Activated naive CD4-positive, alpha-beta T cell treated with anti-CD3 and anti-CD28 coated beads, Interleukin-2, amount 10 ng/mL, durations not matched to agents 7 days and 5 days (primary cell): ENCODE measurements at regions not wholly inside any gene's neighbourhood (a gene's known extent, or its start where the extent isn't known, plus 50 kb on each side); places are given as distances from the start of the nearest gene placed in this dataset.

Source experiments
- CTCF ChIA-PET: fragments of 350-600 bp; sonication (Branson Sonifier 250); formaldehyde crosslinking; loops from one replicate; lab custom pipeline; 2021; ENCODE audit warnings: antibody characterized with exemption; lab: Charles Lee
- DNase-seq: peaks from one replicate; pipeline ENCODE4 v3.0.0-alpha.2; 2020
- H3K27ac Mint-ChIP-seq: one replicate; pipeline ENCODE4 v1.8.0; 2021; ENCODE audit warnings: mild to moderate bottlenecking, moderate library complexity, mixed read lengths
- H3K27me3 Mint-ChIP-seq: one replicate; pipeline ENCODE4 v1.8.0; 2021; ENCODE audit warnings: mild to moderate bottlenecking, mixed read lengths
- H3K36me3 Mint-ChIP-seq: one replicate; pipeline ENCODE4 v1.8.0; 2021; ENCODE audit warnings: mixed read lengths
- H3K4me1 Mint-ChIP-seq: one replicate; pipeline ENCODE4 v1.8.0; 2021; ENCODE audit warnings: mixed read lengths
- H3K4me3 Mint-ChIP-seq: one replicate; pipeline ENCODE4 v1.8.0; 2021; ENCODE audit warnings: mild to moderate bottlenecking, moderate library complexity, mixed read lengths
- H3K9me3 Mint-ChIP-seq: one replicate; pipeline ENCODE4 v1.8.0; 2021; ENCODE audit warnings: mixed read lengths

GRCh38 chr12:28601570-28602058 lies 411.4 kb downstream of the CCDC91 start:
- CTCF ChIA-PET, result interaction anchor here (0.9 kb wide), 1 partner anchor 270 kb away, joined by 3 read pairs; no protein-coding TSS in a partner anchor
- Mint-ChIP-seq H3K4me3 (no peak overlapping the region), H3K9me3 (peaks cover 1% of the 10 kb centered on the region), H3K4me1 (peaks cover 4% of the 10 kb centered on the region), H3K27ac (no peak overlapping the region), H3K36me3 (no peaks in the 10 kb centered on the region), H3K27me3 (no peaks in the 10 kb centered on the region)
- DNase-seq, result no peak

- H3K4me3 Mint-ChIP-seq, result no peak overlapping the region
- H3K27me3 Mint-ChIP-seq, result no peaks in the 10 kb centered on the region
- peaks cover 4% of the 10 kb centered on the region for H3K4me1 Mint-ChIP-seq
- no peak for DNase-seq
- H3K9me3 Mint-ChIP-seq, result peaks cover 8% of the 10 kb centered on the region
- CTCF ChIA-PET, result no interaction called here
- H3K27ac Mint-ChIP-seq, result no peak overlapping the region
- H3K36me3 Mint-ChIP-seq, result no peaks in the 10 kb centered on the region
These were observed 412.5 kb downstream of the CCDC91 start for GRCh38 chr12:28602786-28603185.

GRCh38 chr12:28603239-28603638 lies 413.0 kb downstream of the CCDC91 start:
- Mint-ChIP-seq H3K4me1 (peaks cover 4% of the 10 kb centered on the region), H3K36me3 (no peaks in the 10 kb centered on the region), H3K27ac (no peak overlapping the region), H3K27me3 (no peaks in the 10 kb centered on the region), H3K4me3 (no peak overlapping the region), H3K9me3 (peaks cover 8% of the 10 kb centered on the region)
- no peak for DNase-seq
- CTCF ChIA-PET, result no interaction called here

- peaks cover 4% of the 10 kb centered on the region for H3K4me1 Mint-ChIP-seq
- H3K27me3 Mint-ChIP-seq, result no peaks in the 10 kb centered on the region
- H3K27ac Mint-ChIP-seq, result no peak overlapping the region
- CTCF ChIA-PET, result no interaction called here
- no peak for DNase-seq
- H3K36me3 Mint-ChIP-seq, result no peaks in the 10 kb centered on the region
- H3K4me3 Mint-ChIP-seq, result no peak overlapping the region
- H3K9me3 Mint-ChIP-seq, result peaks cover 8% of the 10 kb centered on the region
These were observed 413.5 kb downstream of the CCDC91 start for GRCh38 chr12:28603801-28604200.

DNA sequence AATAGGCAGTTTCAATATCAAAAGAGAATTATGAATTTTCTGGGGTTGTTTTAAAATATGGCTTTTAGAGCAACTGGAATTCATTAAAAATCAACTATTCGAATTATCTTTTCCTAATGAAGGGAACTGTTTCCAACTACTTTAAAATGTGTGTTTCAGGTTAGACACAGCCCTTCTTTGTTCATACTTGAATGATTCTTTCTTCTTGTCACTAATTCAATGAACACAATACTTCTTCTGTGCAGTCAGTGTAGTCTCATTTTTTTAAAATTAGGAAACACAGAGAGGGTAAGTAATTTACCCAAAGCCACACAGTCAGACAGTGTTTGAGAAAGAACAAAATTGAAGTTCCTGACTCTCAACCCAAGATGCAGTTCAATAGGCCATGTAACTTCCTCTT lies 414.0 kb downstream of the CCDC91 start:
- H3K27ac Mint-ChIP-seq, result no peak overlapping the region
- H3K4me3 Mint-ChIP-seq, result no peak overlapping the region
- H3K4me1 Mint-ChIP-seq, result peaks cover 4% of the 10 kb centered on the region
- peaks cover 8% of the 10 kb centered on the region for H3K9me3 Mint-ChIP-seq
- CTCF ChIA-PET, result no interaction called here
- DNase-seq, result no peak
- no peaks in the 10 kb centered on the region for H3K27me3 Mint-ChIP-seq
- no peaks in the 10 kb centered on the region for H3K36me3 Mint-ChIP-seq

- DNase-seq, result no peak
- H3K27ac Mint-ChIP-seq, result no peak overlapping the region
- H3K36me3 Mint-ChIP-seq, result no peaks in the 10 kb centered on the region
- CTCF ChIA-PET, result no interaction called here
- no peak overlapping the region for H3K4me3 Mint-ChIP-seq
- H3K27me3 Mint-ChIP-seq, result peaks cover 5% of the 10 kb centered on the region
- peaks cover 9% of the 10 kb centered on the region for H3K9me3 Mint-ChIP-seq
- H3K4me1 Mint-ChIP-seq, result peaks cover 4% of the 10 kb centered on the region
These were observed 416.8 kb downstream of the CCDC91 start for GRCh38 chr12:28606967-28607557.

DNA sequence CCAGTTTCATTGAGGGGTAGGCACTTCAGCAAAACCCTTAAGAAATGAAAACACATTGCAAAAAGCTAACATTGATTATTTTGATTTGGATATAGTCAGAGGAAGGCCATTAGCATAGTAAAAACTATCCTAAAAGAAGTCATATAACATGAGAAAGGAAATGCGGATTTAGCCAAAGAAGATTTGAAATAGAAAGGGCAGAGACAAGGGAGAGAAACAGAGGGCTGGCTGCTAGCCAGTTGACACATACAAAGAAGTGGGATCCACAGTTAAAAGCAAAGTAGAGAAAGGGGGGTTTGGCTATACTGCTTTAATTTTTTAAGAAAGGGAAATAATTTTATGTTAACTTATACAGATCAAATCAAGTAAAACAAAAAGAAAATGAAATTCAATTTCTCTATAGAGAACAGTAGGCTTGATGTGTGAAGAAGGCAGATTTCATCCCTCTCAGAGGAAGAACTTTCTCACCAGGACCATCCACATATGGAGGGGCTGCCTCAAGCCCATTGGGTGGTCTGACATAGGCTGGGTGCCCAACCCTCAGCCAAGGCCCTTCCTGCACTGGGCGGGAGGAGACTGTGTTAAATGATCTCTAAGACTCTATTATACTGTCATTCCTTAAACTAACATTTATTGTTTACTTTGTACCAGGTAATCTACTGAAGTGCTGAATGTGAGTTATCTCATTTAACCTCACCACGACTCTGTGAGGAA lies 420.3 kb downstream of the CCDC91 start:
- H3K9me3 Mint-ChIP-seq, result peaks cover 8% of the 10 kb centered on the region
- H3K27me3 Mint-ChIP-seq, result peaks cover 5% of the 10 kb centered on the region
- CTCF ChIA-PET, result no interaction called here
- no peak for DNase-seq
- no peak overlapping the region for H3K27ac Mint-ChIP-seq
- no peaks in the 10 kb centered on the region for H3K36me3 Mint-ChIP-seq
- H3K4me1 Mint-ChIP-seq, result no peaks in the 10 kb centered on the region
- H3K4me3 Mint-ChIP-seq, result no peak overlapping the region

GRCh38 chr12:28611115-28611435 lies 420.8 kb downstream of the CCDC91 start:
- Mint-ChIP-seq H3K4me3 (no peak overlapping the region), H3K36me3 (no peaks in the 10 kb centered on the region), H3K27ac (no peak overlapping the region), H3K9me3 (peaks cover 8% of the 10 kb centered on the region), H3K27me3 (peaks cover 5% of the 10 kb centered on the region), H3K4me1 (no peaks in the 10 kb centered on the region)
- no peak for DNase-seq
- CTCF ChIA-PET, result no interaction called here

- peaks cover 5% of the 10 kb centered on the region for H3K27me3 Mint-ChIP-seq
- no peaks in the 10 kb centered on the region for H3K36me3 Mint-ChIP-seq
- no peak for DNase-seq
- H3K4me3 Mint-ChIP-seq, result no peak overlapping the region
- H3K4me1 Mint-ChIP-seq, result no peaks in the 10 kb centered on the region
- CTCF ChIA-PET, result no interaction called here
- no peak overlapping the region for H3K27ac Mint-ChIP-seq
- peaks cover 8% of the 10 kb centered on the region for H3K9me3 Mint-ChIP-seq
These were observed 421.2 kb downstream of the CCDC91 start for GRCh38 chr12:28611449-28611848.

GRCh38 chr12:28618171-28618570 lies 427.9 kb downstream of the CCDC91 start:
- DNase-seq, result no peak
- Mint-ChIP-seq H3K4me1 (no peaks in the 10 kb centered on the region), H3K36me3 (no peaks in the 10 kb centered on the region), H3K27ac (no peak overlapping the region), H3K4me3 (no peak overlapping the region), H3K9me3 (no peaks in the 10 kb centered on the region), H3K27me3 (no peaks in the 10 kb centered on the region)
- CTCF ChIA-PET, result no interaction called here

- CTCF ChIA-PET, result no interaction called here
- no peaks in the 10 kb centered on the region for H3K9me3 Mint-ChIP-seq
These were observed 428.5 kb downstream of the CCDC91 start for GRCh38 chr12:28618772-28619171.

GRCh38 chr12:28620281-28620680 lies 430.0 kb downstream of the CCDC91 start:
- no peaks in the 10 kb centered on the region for H3K4me1 Mint-ChIP-seq
- H3K27ac Mint-ChIP-seq, result no peak overlapping the region
- no peaks in the 10 kb centered on the region for H3K9me3 Mint-ChIP-seq
- no peak overlapping the region for H3K4me3 Mint-ChIP-seq
- no peaks in the 10 kb centered on the region for H3K27me3 Mint-ChIP-seq
- CTCF ChIA-PET, result no interaction called here
- no peak for DNase-seq
- H3K36me3 Mint-ChIP-seq, result no peaks in the 10 kb centered on the region

More at GRCh38 chr12:28618772-28619171, 428.5 kb downstream of the CCDC91 start:
- Mint-ChIP-seq H3K4me1 (no peaks in the 10 kb centered on the region), H3K27ac (no peak overlapping the region), H3K27me3 (no peaks in the 10 kb centered on the region), H3K4me3 (no peak overlapping the region), H3K36me3 (no peaks in the 10 kb centered on the region)
- DNase-seq, result no peak

- Mint-ChIP-seq H3K4me1 (no peaks in the 10 kb centered on the region), H3K36me3 (no peaks in the 10 kb centered on the region), H3K4me3 (no peak overlapping the region), H3K27me3 (no peaks in the 10 kb centered on the region), H3K9me3 (no peaks in the 10 kb centered on the region), H3K27ac (no peak overlapping the region)
- DNase-seq, result no peak
- CTCF ChIA-PET, result no interaction called here
These were observed 432.1 kb downstream of the CCDC91 start for GRCh38 chr12:28622406-28622805.

DNA sequence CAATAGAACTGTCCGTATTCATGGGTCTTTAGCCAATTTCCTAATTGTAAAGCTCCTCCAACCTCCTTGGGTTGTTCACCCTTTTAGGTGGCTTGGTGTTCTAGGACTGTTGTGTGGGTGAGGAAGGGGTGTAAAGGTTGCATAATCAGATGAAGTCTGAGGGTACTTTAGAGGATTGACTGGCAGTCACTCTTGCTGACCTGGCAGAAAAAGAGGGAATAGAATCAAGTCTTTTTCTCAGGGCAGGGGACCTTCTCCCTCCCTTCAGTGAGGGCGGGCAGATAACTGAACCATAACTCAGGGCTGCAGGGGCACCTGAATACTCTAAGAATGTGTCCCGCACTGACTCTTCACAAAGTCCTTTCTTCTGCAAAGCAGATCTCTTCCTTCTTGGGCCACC lies 436.2 kb downstream of the CCDC91 start:
- no peak overlapping the region for H3K27ac Mint-ChIP-seq
- H3K9me3 Mint-ChIP-seq, result no peaks in the 10 kb centered on the region
- H3K27me3 Mint-ChIP-seq, result no peaks in the 10 kb centered on the region
- H3K4me3 Mint-ChIP-seq, result no peak overlapping the region
- no peaks in the 10 kb centered on the region for H3K36me3 Mint-ChIP-seq
- CTCF ChIA-PET, result no interaction called here
- no peak for DNase-seq
- no peaks in the 10 kb centered on the region for H3K4me1 Mint-ChIP-seq

DNA sequence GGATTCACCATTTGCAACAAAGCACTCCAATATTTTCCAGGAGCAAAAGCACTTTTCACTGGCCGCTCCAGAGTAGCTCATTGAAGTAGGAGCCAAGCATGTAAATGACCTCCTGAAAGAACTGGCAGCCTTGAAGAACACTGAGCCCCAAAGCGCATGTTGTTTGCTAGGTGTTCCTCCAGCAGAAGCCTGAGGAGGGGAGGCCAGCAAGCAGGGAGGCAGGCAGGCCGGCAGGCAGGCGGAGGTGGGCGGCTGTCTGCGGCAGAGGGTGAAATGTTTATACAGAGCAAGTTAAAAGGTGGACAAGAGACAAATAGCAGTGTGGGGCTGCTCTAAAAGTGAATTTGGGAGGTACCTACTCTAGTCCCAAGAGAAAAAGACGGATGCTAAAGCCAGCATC lies 439.4 kb downstream of the CCDC91 start:
- DNase-seq, result no peak
- Mint-ChIP-seq H3K36me3 (no peaks in the 10 kb centered on the region), H3K27me3 (no peaks in the 10 kb centered on the region), H3K9me3 (no peaks in the 10 kb centered on the region), H3K27ac (no peak overlapping the region), H3K4me3 (no peak overlapping the region), H3K4me1 (no peaks in the 10 kb centered on the region)
- CTCF ChIA-PET, result interaction anchor here (0.5 kb wide), 1 partner anchor 43 kb away, joined by 3 read pairs; no protein-coding TSS in a partner anchor
